Smooth muscle cell (in vitro differentiated cells): ENCODE measurements at regions not wholly inside any gene's neighbourhood (a gene's known extent, or its start where the extent isn't known, plus 50 kb on each side); places are given as distances from the start of the nearest gene placed in this dataset.
A peak's percentile ranks its signal among the peaks of the same experiment; 100 is the strongest.

Experiments
- DNase-seq: peaks from one replicate; lab custom pipeline; 2025; ENCODE audit not compliant: unreplicated experiment; lab: John Stamatoyannopoulos, UW
- H2AFZ ChIP-seq: fragments of 200-600 bp; sonication (generic); 2 replicates; pipeline ENCODE4 v1.6.0; 2016; ENCODE audit warnings: antibody characterized with exemption, low read depth, mild to moderate bottlenecking
- H3F3A ChIP-seq: fragments of 200-600 bp; sonication (generic); 2 replicates; pipeline ENCODE4 v1.6.0; 2017; ENCODE audit warnings: antibody characterized with exemption, low read depth
- H3K27ac ChIP-seq: fragments of 200-600 bp; sonication (generic); 2 replicates; pipeline ENCODE4 v1.5.1; 2016; ENCODE audit warnings: low read depth, mild to moderate bottlenecking
- H3K27me3 ChIP-seq: fragments of 200-600 bp; sonication (generic); 2 replicates; pipeline ENCODE4 v1.6.1; 2016; ENCODE audit warnings: low read depth, mild to moderate bottlenecking
- H3K36me3 ChIP-seq: fragments of 200-600 bp; sonication (generic); 2 replicates; pipeline ENCODE4 v1.5.1; 2016; ENCODE audit warnings: low read depth
- H3K4me1 ChIP-seq: fragments of 200-600 bp; sonication (generic); 2 replicates; pipeline ENCODE4 v1.5.1; 2016; ENCODE audit warnings: low read depth
- H3K4me2 ChIP-seq: fragments of 200-600 bp; sonication (generic); 2 replicates; pipeline ENCODE4 v1.6.0; 2016; ENCODE audit warnings: mild to moderate bottlenecking
- H3K4me3 ChIP-seq: fragments of 200-600 bp; sonication (generic); 2 replicates; pipeline ENCODE4 v1.5.1; 2016; ENCODE audit warnings: mild to moderate bottlenecking
- H3K79me2 ChIP-seq: fragments of 200-600 bp; sonication (generic); 2 replicates; pipeline ENCODE4 v1.6.0; 2016; ENCODE audit warnings: low read depth, mild to moderate bottlenecking
- H3K9ac ChIP-seq: fragments of 200-600 bp; sonication (generic); 2 replicates; pipeline ENCODE4 v1.6.0; 2016; ENCODE audit warnings: low read depth
- H3K9me3 ChIP-seq: fragments of 200-600 bp; sonication (generic); replicated peaks from 2 replicates; pipeline ENCODE4 v1.5.1; 2016; ENCODE audit warnings: low read depth
- H4K20me1 ChIP-seq: fragments of 200-600 bp; sonication (generic); 2 replicates; pipeline ENCODE4 v1.6.0; 2016; ENCODE audit warnings: low read depth
- CTCF ChIP-seq: fragments of 200-600 bp; sonication (generic); IDR thresholded peaks from 2 replicates; pipeline ENCODE4 v1.5.1; 2017; ENCODE audit warnings: borderline replicate concordance, mild to moderate bottlenecking, antibody characterized with exemption; ENCODE audit not compliant: insufficient read depth, poor library complexity, severe bottlenecking
- WGBS: methylation state at CpG from one replicate; pipeline ENCODE4 v1.1.7; 2016; ENCODE audit warnings: low lambda C conversion rate; 5-methylcytosine and 5-hydroxymethylcytosine counted together

- TF ChIP-seq CTCF, result no peak
- H3K9ac ChIP-seq, result no peak overlapping the region
- no peak overlapping the region for H3K27ac ChIP-seq
- no peak for DNase-seq
- WGBS, result 50% methylated on average over 1 of the region's 1 CpG
- no peaks in the 10 kb centered on the region for H3K4me1 ChIP-seq
- no peak overlapping the region for H3K4me3 ChIP-seq
- no peak overlapping the region for H3K4me2 ChIP-seq
- no peaks in the 10 kb centered on the region for H3K36me3 ChIP-seq
- H3K79me2 ChIP-seq, result no peaks in the 10 kb centered on the region
- H3F3A ChIP-seq, result no peaks in the 10 kb centered on the region
- H3K9me3 ChIP-seq, result no peaks in the 10 kb centered on the region
- no peaks in the 10 kb centered on the region for H3K27me3 ChIP-seq
- peak overlapping the region; percentile 40 for H2AFZ ChIP-seq
- no peaks in the 10 kb centered on the region for H4K20me1 ChIP-seq
Measured at GRCh38 chr7:115346685-115347084, 424.8 kb downstream of the MDFIC start.

GRCh38 chr7:115340828-115341227 lies 418.9 kb downstream of the MDFIC start:
- no peak for DNase-seq
- H3K27ac ChIP-seq, result no peak overlapping the region
- no peaks in the 10 kb centered on the region for H3K79me2 ChIP-seq
- WGBS, result 59% methylated on average over 4 of the region's 4 CpGs
- H4K20me1 ChIP-seq, result no peaks in the 10 kb centered on the region
- H2AFZ ChIP-seq, result no peak overlapping the region
- H3K4me2 ChIP-seq, result no peak overlapping the region
- H3K36me3 ChIP-seq, result no peaks in the 10 kb centered on the region
- H3K4me3 ChIP-seq, result no peak overlapping the region
- peak; percentile 23 for TF ChIP-seq CTCF
- no peaks in the 10 kb centered on the region for H3K4me1 ChIP-seq
- H3K9ac ChIP-seq, result no peak overlapping the region
- no peaks in the 10 kb centered on the region for H3F3A ChIP-seq
- H3K9me3 ChIP-seq, result no peaks in the 10 kb centered on the region
- no peaks in the 10 kb centered on the region for H3K27me3 ChIP-seq

GRCh38 chr7:115338016-115338415 lies 416.1 kb downstream of the MDFIC start:
- Histone ChIP-seq H3K4me1 (no peaks in the 10 kb centered on the region), H4K20me1 (no peaks in the 10 kb centered on the region), H3K9ac (no peak overlapping the region), H3K36me3 (no peaks in the 10 kb centered on the region), H3K9me3 (no peaks in the 10 kb centered on the region), H2AFZ (no peak overlapping the region), H3K4me3 (no peak overlapping the region), H3K4me2 (no peak overlapping the region), H3K27ac (no peak overlapping the region), H3K27me3 (no peaks in the 10 kb centered on the region), H3K79me2 (no peaks in the 10 kb centered on the region), H3F3A (no peaks in the 10 kb centered on the region)
- TF ChIP-seq CTCF, result no peak
- DNase-seq, result no peak
- 71% methylated on average over 4 of the region's 4 CpGs for WGBS

- 85% methylated on average over 3 of the region's 3 CpGs for WGBS
- H2AFZ ChIP-seq, result no peak overlapping the region
- no peak overlapping the region for H3K9ac ChIP-seq
- no peaks in the 10 kb centered on the region for H3F3A ChIP-seq
- no peaks in the 10 kb centered on the region for H3K4me1 ChIP-seq
- no peak overlapping the region for H3K4me3 ChIP-seq
- H3K79me2 ChIP-seq, result no peaks in the 10 kb centered on the region
- no peak overlapping the region for H3K27ac ChIP-seq
- no peak overlapping the region for H3K4me2 ChIP-seq
- H3K9me3 ChIP-seq, result no peaks in the 10 kb centered on the region
- no peak for TF ChIP-seq CTCF
- H3K36me3 ChIP-seq, result no peaks in the 10 kb centered on the region
- H4K20me1 ChIP-seq, result no peaks in the 10 kb centered on the region
- no peak for DNase-seq
- H3K27me3 ChIP-seq, result no peaks in the 10 kb centered on the region
Measured at GRCh38 chr7:115332691-115333090, 410.8 kb downstream of the MDFIC start.
